Stimulated activated CD8-positive, alpha-beta memory T cell treated with anti-CD3 and anti-CD28 coated beads, Interleukin-12 subunit alpha, Interleukin-12 subunit beta, amount 100 ng/mL, for 24 hours (primary cell): ENCODE measurements at regions not wholly inside any gene's neighbourhood (a gene's known extent, or its start where the extent isn't known, plus 50 kb on each side); places are given as distances from the start of the nearest gene placed in this dataset.

Experiments
- DNase-seq: peaks from one replicate; pipeline ENCODE4 v3.0.0-alpha.2; 2020; ENCODE audit errors: extremely low read depth

DNA sequence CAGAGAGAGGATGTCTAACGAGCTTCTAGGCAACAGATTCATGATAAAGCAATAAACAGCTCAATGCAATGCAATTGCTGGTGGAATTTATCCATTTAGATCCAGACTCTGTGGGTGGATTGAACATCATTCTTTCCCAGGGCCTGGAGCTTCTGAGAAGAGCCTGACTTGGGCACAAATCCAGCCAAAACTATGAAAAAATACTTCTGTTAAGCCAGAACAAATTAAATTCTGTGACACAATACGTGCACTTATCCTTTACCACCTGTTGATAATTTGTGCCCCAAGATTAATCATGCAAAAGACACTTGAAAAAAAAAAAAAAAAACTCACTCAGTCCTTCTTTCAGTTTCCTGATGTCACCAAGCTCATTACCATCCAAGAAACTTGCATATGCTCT is 446.0 kb upstream of the DCN start:
- no peak for DNase-seq

- no peak for DNase-seq
These were observed 444.6 kb upstream of the DCN start for GRCh38 chr12:91627225-91627624.

DNA sequence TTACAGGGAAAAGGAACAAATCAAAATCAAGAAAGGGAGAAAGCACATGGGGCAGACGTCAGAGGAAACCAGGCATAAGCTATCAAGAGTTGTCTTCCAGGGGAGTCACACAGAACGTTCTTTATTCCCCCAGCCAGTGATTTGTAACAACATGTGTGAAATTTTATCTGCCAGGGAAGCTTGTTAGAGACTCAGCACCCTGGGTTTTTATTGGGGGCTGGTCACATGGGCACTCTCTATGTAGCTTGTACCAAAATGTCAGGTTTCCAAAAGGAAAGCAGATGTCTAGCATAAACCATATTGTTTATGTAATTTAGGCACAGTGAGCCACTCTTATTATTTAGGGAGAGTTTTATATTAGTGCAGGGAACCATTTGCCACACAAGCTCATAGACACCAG is 440.4 kb upstream of the DCN start:
- no peak for DNase-seq

- DNase-seq, result no peak
These were observed 439.4 kb upstream of the DCN start for GRCh38 chr12:91622037-91622436.

DNA sequence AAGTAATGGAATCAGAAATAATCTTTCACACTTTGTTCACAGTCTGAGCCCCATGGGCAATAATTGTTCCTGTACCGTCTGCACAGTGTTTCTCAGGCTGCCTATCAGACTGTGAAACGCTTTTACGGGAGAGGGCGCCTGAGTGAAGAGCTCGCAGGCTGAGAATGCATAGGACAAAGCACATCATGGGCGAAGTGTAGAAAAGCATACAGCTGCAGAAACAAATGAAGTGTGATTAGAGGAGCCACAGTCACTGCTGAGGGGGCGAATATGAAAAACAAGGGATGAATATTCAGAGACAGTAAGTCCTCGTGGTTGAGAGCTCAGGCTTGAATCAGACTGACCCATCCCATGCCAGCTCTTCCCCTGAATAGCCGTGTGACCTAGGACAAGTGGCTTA is 438.4 kb upstream of the DCN start:
- DNase-seq, result no peak

GRCh38 chr12:91620422-91620821 is 437.8 kb upstream of the DCN start:
- DNase-seq, result no peak

GRCh38 chr12:91618281-91618680 is 435.7 kb upstream of the DCN start:
- no peak for DNase-seq

- DNase-seq, result no peak
These were observed 435.2 kb upstream of the DCN start for GRCh38 chr12:91617818-91618217.

- no peak for DNase-seq
These were observed 433.8 kb upstream of the DCN start for GRCh38 chr12:91616416-91616815.

- no peak for DNase-seq
These were observed 430.7 kb upstream of the DCN start for GRCh38 chr12:91613223-91613779.

- DNase-seq, result no peak
These were observed 427.9 kb upstream of the DCN start for GRCh38 chr12:91610561-91610960.

DNA sequence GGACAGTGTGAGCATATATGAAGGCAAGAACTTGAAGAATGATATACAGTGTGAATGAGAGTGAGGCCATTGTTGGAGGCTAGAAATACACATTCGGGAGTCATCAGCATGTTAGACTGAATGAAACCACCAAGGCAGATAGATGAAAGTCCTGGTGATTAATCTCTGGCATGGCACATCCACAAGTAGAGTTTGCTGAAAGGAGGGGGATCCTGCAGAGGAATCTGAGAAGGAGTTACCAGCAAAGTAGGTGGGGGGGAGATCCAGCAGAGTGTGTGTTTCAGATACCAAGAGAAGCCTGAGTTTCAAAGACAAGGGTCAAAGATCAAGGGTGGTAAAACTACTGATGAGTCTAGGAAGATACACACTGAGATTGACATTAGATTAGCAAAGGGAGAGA is 426.7 kb upstream of the DCN start:
- DNase-seq, result no peak

GRCh38 chr12:91608542-91608941 is 425.9 kb upstream of the DCN start:
- DNase-seq, result no peak

- DNase-seq, result no peak
These were observed 424.2 kb upstream of the DCN start for GRCh38 chr12:91606662-91607377.

DNA sequence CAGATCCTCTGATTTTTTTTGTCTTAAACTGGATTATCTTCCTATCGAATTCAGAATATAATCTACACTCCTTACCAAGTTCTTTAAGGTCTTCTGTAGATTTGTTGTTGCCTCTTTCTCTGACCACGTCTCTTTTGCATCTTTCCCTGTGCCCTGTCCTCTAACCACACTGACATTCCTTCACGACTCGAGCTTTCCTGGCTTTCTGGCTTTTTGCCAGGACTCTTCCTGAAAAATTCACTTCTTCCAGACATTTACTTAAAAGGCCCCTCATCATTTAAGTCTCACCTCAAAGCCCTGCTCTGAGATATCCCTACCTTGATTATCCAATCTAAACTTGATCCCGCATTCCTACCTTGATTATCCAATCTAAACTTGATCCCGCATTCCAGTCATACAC is 422.3 kb upstream of the DCN start:
- DNase-seq, result no peak

- no peak for DNase-seq
These were observed 420.4 kb upstream of the DCN start for GRCh38 chr12:91603060-91603459.

DNA sequence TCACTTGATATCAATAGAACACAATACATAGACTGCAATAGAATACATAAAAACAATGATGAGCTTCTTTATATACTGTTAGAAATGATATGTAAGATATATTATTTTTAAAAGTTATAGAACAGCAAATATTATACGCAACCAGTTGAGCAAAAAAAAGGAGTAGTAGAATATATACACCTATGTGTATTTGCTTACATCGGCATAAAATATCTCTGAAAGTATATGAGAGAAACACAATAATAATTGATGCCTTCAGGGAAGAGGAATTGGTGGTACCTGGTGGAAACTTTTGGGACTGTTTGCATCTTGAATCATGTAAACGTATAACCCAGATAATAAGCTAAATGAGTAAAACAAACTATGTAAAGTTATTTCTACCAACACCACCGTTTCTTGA is 418.4 kb upstream of the DCN start:
- DNase-seq, result no peak

- no peak for DNase-seq
These were observed 412.1 kb upstream of the DCN start for GRCh38 chr12:91594715-91595114.

- no peak for DNase-seq
These were observed 409.0 kb upstream of the DCN start for GRCh38 chr12:91591639-91591987.

GRCh38 chr12:91590966-91591638 is 408.5 kb upstream of the DCN start:
- DNase-seq, result no peak

DNA sequence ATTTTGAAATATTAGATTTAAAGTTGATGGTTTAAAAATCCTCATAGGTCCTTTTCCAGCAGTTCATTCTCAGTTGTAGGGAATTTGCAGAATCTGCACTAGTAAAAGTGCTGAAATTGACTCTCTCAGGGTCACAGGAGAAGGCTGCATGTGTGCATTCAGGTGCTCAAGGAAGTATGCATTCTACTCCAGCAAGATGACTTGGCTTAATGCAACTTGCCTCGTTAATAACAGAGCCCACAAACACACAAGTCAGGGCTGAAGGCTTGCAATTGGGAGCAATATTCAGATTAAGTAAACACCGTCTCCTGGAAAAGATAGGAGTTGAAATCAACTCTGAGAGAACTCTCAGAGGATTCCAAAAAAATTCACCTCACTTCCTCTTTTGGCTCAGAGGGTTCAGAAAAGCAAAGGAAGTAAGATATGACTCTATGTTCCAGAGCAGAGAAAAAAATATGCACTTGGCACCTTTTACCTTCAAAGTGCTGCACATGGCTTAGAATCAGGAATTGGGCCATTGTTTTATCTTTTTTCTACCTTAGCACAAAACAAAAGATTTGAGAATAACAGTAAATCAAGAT is 406.3 kb upstream of the DCN start:
- no peak for DNase-seq

GRCh38 chr12:91586015-91586414 is 403.4 kb upstream of the DCN start:
- DNase-seq, result no peak

- DNase-seq, result no peak
These were observed 400.2 kb upstream of the DCN start for GRCh38 chr12:91582811-91583210.
